IMR-90 (cell line): ENCODE measurements at regions not wholly inside any gene's neighbourhood (a gene's known extent, or its start where the extent isn't known, plus 50 kb on each side); places are given as distances from the start of the nearest gene placed in this dataset.

ENCODE experiments used
- ATAC-seq: fragments of 200-7000 bp; cut with Tn5 transposase; 2 replicates; pipeline ENCODE4 v1.9.1; 2020; ENCODE audit warnings: low read depth, mild to moderate bottlenecking, moderate library complexity
- BruUV-seq: library from RNA; stranded (reverse); fragments of 400-500 nt; replicated peaks from 2 replicates; lab custom pipeline; 2021; lab: Mats Ljungman, UMichigan
- CTCF ChIA-PET: fragments of 300-600 bp; formaldehyde crosslinking; extraction: SDS; loops from one replicate; lab custom pipeline; 2021; ENCODE audit warnings: antibody characterized with exemption; lab: Yijun Ruan, JAX
- POLR2A ChIA-PET: fragments of 300-600 bp; sonication (Branson Sonifier 250); formaldehyde crosslinking; loops from one replicate; lab custom pipeline; 2022; ENCODE audit warnings: antibody characterized with exemption; ENCODE audit not compliant: unreplicated experiment; lab: Charles Lee
- DNase-seq: peaks from one replicate; pipeline ENCODE4 v3.0.0; 2013
- H2AFZ ChIP-seq: replicated peaks from 2 replicates; pipeline ENCODE3; 2013; ENCODE audit warnings: low read length, mild to moderate bottlenecking; ENCODE audit not compliant: poor library complexity
- H2AK5ac ChIP-seq: 2 replicates; pipeline ENCODE4 v1.6.1; 2013; ENCODE audit warnings: low read depth, low read length, inconsistent platforms
- H2AK9ac ChIP-seq: replicated peaks from 2 replicates; pipeline ENCODE3; 2013; ENCODE audit warnings: mild to moderate bottlenecking, low read depth, low read length, moderate library complexity; ENCODE audit not compliant: poor library complexity
- H2BK120ac ChIP-seq: 2 replicates; pipeline ENCODE4 v1.6.1; 2013; ENCODE audit warnings: low read depth, low read length, inconsistent platforms
- H2BK15ac ChIP-seq: 3 replicates; pipeline ENCODE4 v1.6.1; 2013; ENCODE audit warnings: low read depth, low read length, inconsistent platforms
- H2BK20ac ChIP-seq: 2 replicates; pipeline ENCODE4 v1.6.1; 2013; ENCODE audit warnings: low read depth, mild to moderate bottlenecking, inconsistent platforms, low read length, moderate library complexity
- H2BK5ac ChIP-seq: 2 replicates; pipeline ENCODE4 v1.6.1; 2013; ENCODE audit warnings: mild to moderate bottlenecking, low read depth, low read length, inconsistent platforms; ENCODE audit not compliant: poor library complexity, severe bottlenecking
- H3K14ac ChIP-seq: replicated peaks from 2 replicates; pipeline ENCODE4 v1.6.1; 2013; ENCODE audit warnings: low read depth, low read length, inconsistent platforms
- H3K18ac ChIP-seq: 2 replicates; pipeline ENCODE4 v1.6.1; 2013; ENCODE audit warnings: low read depth, low read length, control low read depth
- H3K23ac ChIP-seq: 2 replicates; pipeline ENCODE4 v1.6.1; 2013; ENCODE audit warnings: low read depth, low read length, inconsistent platforms
- H3K27ac ChIP-seq: 2 replicates; pipeline ENCODE4 v1.5.1; 2013; ENCODE audit warnings: mild to moderate bottlenecking, control low read depth, low read length; ENCODE audit not compliant: insufficient read depth
- H3K27me3 ChIP-seq: 2 replicates; pipeline ENCODE4 v1.6.1; 2013; ENCODE audit warnings: low read length; ENCODE audit not compliant: control insufficient read depth, insufficient read depth
- H3K36me3 ChIP-seq: 2 replicates; pipeline ENCODE4 v1.6.1; 2013; ENCODE audit warnings: low read length, mixed read lengths; ENCODE audit not compliant: control insufficient read depth, insufficient read depth
- H3K4ac ChIP-seq: 2 replicates; pipeline ENCODE4 v1.6.1; 2013; ENCODE audit warnings: low read depth, low read length, inconsistent platforms
- H3K4me1 ChIP-seq: 2 replicates; pipeline ENCODE4 v1.6.1; 2013; ENCODE audit warnings: low read length, mixed read lengths; ENCODE audit not compliant: control insufficient read depth, insufficient read depth
- H3K4me2 ChIP-seq: 2 replicates; pipeline ENCODE4 v1.6.1; 2013; ENCODE audit warnings: low read depth, mild to moderate bottlenecking, control low read depth, low read length, moderate library complexity
- H3K4me3 ChIP-seq: 2 replicates; pipeline ENCODE4 v1.5.1; 2013; ENCODE audit warnings: low read depth, mild to moderate bottlenecking, control low read depth, low read length, moderate library complexity; ENCODE audit not compliant: insufficient read depth
- H3K56ac ChIP-seq: 2 replicates; pipeline ENCODE4 v1.6.1; 2013; ENCODE audit warnings: low read length, inconsistent platforms; ENCODE audit not compliant: insufficient read depth; ENCODE audit errors: extremely low read depth
- H3K79me1 ChIP-seq, 2 experiments: 2 replicates each; pipeline ENCODE4 v1.6.1; 2013; ENCODE audit warnings: low read length in 2 of 2, inconsistent platforms in 1 of 2, low read depth in 1 of 2
- H3K9ac ChIP-seq: 2 replicates; pipeline ENCODE4 v1.6.1; 2013; ENCODE audit warnings: low read depth, low read length, control low read depth
- H3K9me1 ChIP-seq: 2 replicates; pipeline ENCODE4 v1.6.1; 2013; ENCODE audit warnings: low read length, inconsistent platforms; ENCODE audit not compliant: insufficient read depth
- H3K9me3 ChIP-seq: 2 replicates; pipeline ENCODE4 v1.6.1; 2013; ENCODE audit warnings: low read length; ENCODE audit not compliant: control insufficient read depth, insufficient read depth
- H4K20me1 ChIP-seq: 2 replicates; pipeline ENCODE4 v1.6.1; 2013; ENCODE audit warnings: low read length, inconsistent platforms; ENCODE audit not compliant: insufficient read depth
- H4K5ac ChIP-seq: 2 replicates; pipeline ENCODE4 v1.6.1; 2013; ENCODE audit warnings: mild to moderate bottlenecking, low read depth, low read length, control low read depth
- H4K8ac ChIP-seq, 2 experiments: 2 replicates each; pipeline ENCODE4 v1.6.1; 2013; ENCODE audit warnings: low read depth in 2 of 2, low read length in 2 of 2, control low read depth in 1 of 2, inconsistent platforms in 1 of 2
- H4K91ac ChIP-seq: 2 replicates; pipeline ENCODE4 v1.6.1; 2013; ENCODE audit warnings: low read depth, low read length, inconsistent platforms; ENCODE audit not compliant: insufficient read depth
- CEBPB ChIP-seq: IDR thresholded peaks from 2 replicates; pipeline ENCODE4 v1.6.1; 2012; ENCODE audit warnings: low read depth, low read length, improper control_type of control experiment
- NFE2L2 ChIP-seq: fragments of 150-350 bp; IDR thresholded peaks from 2 replicates; pipeline ENCODE4 v1.6.1; 2016; ENCODE audit warnings: low read depth, mild to moderate bottlenecking, low read length
- WGBS, 2 experiments: methylation state at CpG; one replicate each; pipeline versions ENCODE4 v1.1.5 to v1.1.7; 2013; ENCODE audit warnings: missing lambda C conversion rate in 2 of 2; ENCODE audit not compliant: insufficient read length in 1 of 2; ENCODE audit errors: extremely low coverage in 2 of 2; 5-methylcytosine and 5-hydroxymethylcytosine counted together
- dilution Hi-C: fragments of 300-500 bp; cut with HindIII; formaldehyde crosslinking; loops from one replicate; pipeline ENCODE4 v1.14.3; 2018; ENCODE audit warnings: low sequenced_read_pairs; ENCODE audit not compliant: unreplicated experiment
- in situ Hi-C: fragments of 300-500 bp; cut with MboI; formaldehyde crosslinking; loops from 3 replicates; pipeline ENCODE4 v1.14.3; 2019; ENCODE audit warnings: low sequenced_read_pairs, inconsistent platforms, mixed read lengths
- intact Hi-C: fragments of 100-400 bp; cut with micrococcal nuclease; formaldehyde crosslinking; loops from 2 replicates; pipeline ENCODE4 v1.10.0; 2022

DNA sequence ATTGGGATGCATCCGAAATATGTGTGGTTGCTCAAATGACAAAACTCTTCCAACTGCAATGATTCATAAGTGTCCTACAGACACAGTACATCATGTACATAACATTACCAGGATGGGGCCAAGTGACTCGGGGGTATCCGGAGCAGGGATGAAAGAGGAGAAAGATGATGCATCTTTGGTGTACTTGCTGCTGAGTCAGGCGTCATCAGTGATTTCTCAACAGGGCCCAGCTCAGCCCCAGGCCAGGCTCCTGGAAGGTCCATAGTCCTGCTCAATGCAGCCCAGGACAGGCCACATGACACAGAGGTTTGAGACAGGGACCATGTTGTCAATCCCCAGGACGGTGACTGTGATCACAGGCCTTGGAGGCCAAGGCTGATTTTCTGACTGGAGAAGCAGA, 59.3 kb downstream of the GGTLC2 start:
- TF ChIP-seq NFE2L2 (no peak), CEBPB (peak; percentile 40; the same call in 1 of the 2 replicates)
- H2AK5ac ChIP-seq, result no peak overlapping the region
- ChIA-PET POLR2A (no interaction called here), CTCF (no interaction called here)
- no peak overlapping the region for H2BK15ac ChIP-seq
- in situ Hi-C loops, result no loop called here
- no peak overlapping the region for H4K91ac ChIP-seq
- H3K23ac ChIP-seq, result no peak overlapping the region
- H3K9me3 ChIP-seq, result no peaks in the 10 kb centered on the region
- no peaks in the 10 kb centered on the region for H3K79me1 ChIP-seq
- dilution Hi-C loops, result no loop called here
- peaks cover 2% of the 10 kb centered on the region for H3K27me3 ChIP-seq
- H3K36me3 ChIP-seq, result no peaks in the 10 kb centered on the region
- no peaks in the 10 kb centered on the region for H4K20me1 ChIP-seq
- BruUV-seq, result no TSS peak
- no peak overlapping the region for H4K8ac ChIP-seq
- H2BK120ac ChIP-seq, result no peak overlapping the region
- no peak overlapping the region for H2AFZ ChIP-seq
- H3K14ac ChIP-seq, result no peak overlapping the region
- H3K56ac ChIP-seq, result no peak overlapping the region
- H3K18ac ChIP-seq, result no peak overlapping the region
- H3K9me1 ChIP-seq, result no peaks in the 10 kb centered on the region
- no peak for DNase-seq
- no peak overlapping the region for H3K4me3 ChIP-seq
- no peak overlapping the region for H4K5ac ChIP-seq
- no peak overlapping the region for H3K27ac ChIP-seq
- WGBS, 2 experiments, result 67% methylated on average over 1 of the region's 5 CpGs; no CpG with 5 or more reads in 1 of the 2 experiments
- H3K4me1 ChIP-seq, result no peaks in the 10 kb centered on the region
- H3K9ac ChIP-seq, result no peak overlapping the region
- intact Hi-C loops, result no loop called here
- ATAC-seq, result no peak; the same call in 1 of the 2 replicates
- H2BK5ac ChIP-seq, result no peak overlapping the region
- H3K4ac ChIP-seq, result no peak overlapping the region
- no peak overlapping the region for H2AK9ac ChIP-seq
- H2BK20ac ChIP-seq, result no peak overlapping the region
- H3K4me2 ChIP-seq, result no peak overlapping the region
